LNCaP clone FGC (cell line): ENCODE measurements at regions not wholly inside any gene's neighbourhood (a gene's known extent, or its start where the extent isn't known, plus 50 kb on each side); places are given as distances from the start of the nearest gene placed in this dataset.

Source experiments
- DNase-seq: peaks from one replicate; pipeline ENCODE4 v3.0.0-alpha.2; 2011; ENCODE audit warnings: low read depth
- H3K4me3 ChIP-seq: 2 replicates; pipeline ENCODE4 v1.5.1; 2011; ENCODE audit warnings: mild to moderate bottlenecking, low read depth, low read length, control low read depth
- CTCF ChIP-seq: IDR thresholded peaks from 2 replicates; pipeline ENCODE4 v1.5.1; 2012; ENCODE audit warnings: mild to moderate bottlenecking; ENCODE audit not compliant: control insufficient read depth, insufficient read depth; ENCODE audit errors: extremely low read depth

- DNase-seq, result peak; percentile 3
- no peak overlapping the region for H3K4me3 ChIP-seq
- TF ChIP-seq CTCF, result peak; percentile 50
Observed at GRCh38 chr13:54449922-54450321, 1421.3 kb downstream of the OLFM4 start.

GRCh38 chr13:54484166-54484565 lies 1455.6 kb downstream of the OLFM4 start:
- DNase-seq, result no peak
- TF ChIP-seq CTCF, result no peak
- no peak overlapping the region for H3K4me3 ChIP-seq

DNA sequence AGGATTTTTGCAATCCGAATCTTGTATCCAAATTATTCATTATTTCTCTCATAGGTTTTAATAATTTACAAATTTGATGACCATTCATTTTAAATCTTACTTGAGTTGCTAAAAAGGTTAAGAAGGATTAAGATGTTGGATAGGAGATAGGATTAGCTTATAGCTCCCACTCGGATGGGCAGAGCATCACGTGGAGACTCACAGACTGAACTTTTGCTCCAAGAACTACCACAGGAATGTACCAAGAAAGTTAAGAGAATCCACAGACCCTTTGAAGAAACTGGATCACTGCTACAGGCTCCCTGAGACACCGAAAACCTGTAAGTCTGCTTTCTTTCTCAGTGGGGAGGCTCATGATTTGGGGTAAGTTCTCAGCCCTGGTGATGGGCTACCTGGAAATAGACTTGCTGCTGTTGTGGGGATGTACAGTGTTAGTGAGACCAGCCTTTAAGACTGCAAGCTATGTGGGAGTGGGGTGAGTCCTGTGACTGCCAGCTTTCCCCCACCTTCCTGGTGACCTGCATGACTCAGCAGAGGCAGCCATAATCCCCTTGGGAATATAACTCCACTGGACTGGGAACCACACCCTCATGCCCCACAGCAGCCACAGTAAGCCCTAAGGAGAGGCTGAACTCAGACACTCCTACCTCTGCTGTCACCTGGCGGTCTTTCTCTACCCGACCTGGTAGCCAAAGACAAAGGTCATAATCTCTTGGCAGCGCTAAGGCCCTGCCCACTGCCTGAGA lies 1458.0 kb downstream of the OLFM4 start:
- no peak overlapping the region for H3K4me3 ChIP-seq
- no peak for TF ChIP-seq CTCF
- DNase-seq, result no peak

- DNase-seq, result no peak
- H3K4me3 ChIP-seq, result no peak overlapping the region
- no peak for TF ChIP-seq CTCF
Observed at GRCh38 chr13:54489359-54489758, 1460.7 kb downstream of the OLFM4 start.

GRCh38 chr13:54492995-54493394 lies 1464.4 kb downstream of the OLFM4 start:
- no peak for TF ChIP-seq CTCF
- no peak for DNase-seq
- H3K4me3 ChIP-seq, result no peak overlapping the region

GRCh38 chr13:54511366-54511765 lies 1482.8 kb downstream of the OLFM4 start:
- no peak for TF ChIP-seq CTCF
- no peak for DNase-seq
- no peak overlapping the region for H3K4me3 ChIP-seq

DNA sequence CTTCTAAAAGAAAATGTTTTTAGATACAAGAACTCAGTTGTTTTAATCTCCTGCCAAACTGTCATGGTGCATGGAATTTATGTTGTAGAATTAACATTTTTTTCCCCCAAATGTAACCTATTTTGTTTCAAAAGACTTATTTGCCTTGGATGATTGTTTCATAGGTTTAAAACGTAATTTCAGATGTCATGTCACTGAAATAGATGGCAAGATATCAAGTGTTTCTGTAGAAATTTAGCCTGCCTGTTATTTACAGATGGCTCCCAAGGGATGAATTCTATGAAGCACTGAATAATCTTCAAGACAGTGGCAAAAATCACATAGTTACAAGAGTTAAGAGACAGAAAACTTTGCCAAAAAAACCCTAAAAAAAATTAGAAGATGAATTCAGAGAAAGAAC lies 1484.6 kb downstream of the OLFM4 start:
- TF ChIP-seq CTCF, result no peak
- no peak overlapping the region for H3K4me3 ChIP-seq
- no peak for DNase-seq
